ENCODE measurements at regions not wholly inside any gene's neighbourhood (a gene's known extent, or its start where the extent isn't known, plus 50 kb on each side); places are given as distances from the start of the nearest gene placed in this dataset.
A peak's percentile ranks its signal among the peaks of the same experiment; 100 is the strongest.

- no peaks in the 10 kb centered on the region for H4K20me1 ChIP-seq (ENCODE audit: control insufficient read depth, extremely low read depth, insufficient read depth, low read length)
- no peaks in the 10 kb centered on the region for H3K4me1 ChIP-seq (ENCODE audit: control insufficient read depth, extremely low read depth, insufficient read depth, low read length)
- H3K36me3 ChIP-seq (ENCODE audit: control insufficient read depth, insufficient read depth, low read length): no peaks in the 10 kb centered on the region
- H3K9ac ChIP-seq (ENCODE audit: insufficient read depth, low read length): no peak overlapping the region
- TF ChIP-seq EZH2 (IDR thresholded peaks at IDR 0.05; ENCODE audit: low read length, missing control alignments): no peak
- no peak for TF ChIP-seq CTCF (conservative IDR thresholded peaks at IDR 0.05 in 1 of 2, IDR thresholded peaks at IDR 0.05 in 1 of 2; ENCODE audit: low read depth in 1 of 2, low read length in 2 of 2)
- H2AFZ ChIP-seq (ENCODE audit: low read length): no peak overlapping the region
- H3K4me2 ChIP-seq (ENCODE audit: extremely low read depth, insufficient read depth, low read length): no peak overlapping the region
- H3K27me3 ChIP-seq (ENCODE audit: control insufficient read depth, insufficient read depth, low read length): no peaks in the 10 kb centered on the region
- H3K79me2 ChIP-seq (ENCODE audit: control insufficient read depth, insufficient read depth, low read length): no peaks in the 10 kb centered on the region
- H3K9me3 ChIP-seq (ENCODE audit: control insufficient read depth, insufficient read depth, low read depth, low read length): no peaks in the 10 kb centered on the region
- DNase-seq (ENCODE audit: low read depth in 2 of 2): peak in 1 of 2 donors; percentile 11
- no peak overlapping the region for H3K27ac ChIP-seq (ENCODE audit: insufficient read depth, low read length)
- no peak overlapping the region for H3K4me3 ChIP-seq (replicated peaks in 1 of 4; ENCODE audit: control extremely low read depth in 1 of 4, insufficient read depth in 1 of 4, low read depth in 3 of 4, low read length in 4 of 4)
These were observed 137.0 kb downstream of the MRPS30 start for GRCh38 chr5:44945743-44946142.

- no peak for TF ChIP-seq EZH2 (IDR thresholded peaks at IDR 0.05; ENCODE audit: low read length, missing control alignments)
- no peak for TF ChIP-seq CTCF (conservative IDR thresholded peaks at IDR 0.05 in 1 of 2, IDR thresholded peaks at IDR 0.05 in 1 of 2; ENCODE audit: low read depth in 1 of 2, low read length in 2 of 2)
- no peaks in the 10 kb centered on the region for H3K36me3 ChIP-seq (ENCODE audit: control insufficient read depth, insufficient read depth, low read length)
- no peaks in the 10 kb centered on the region for H4K20me1 ChIP-seq (ENCODE audit: control insufficient read depth, extremely low read depth, insufficient read depth, low read length)
- H3K4me1 ChIP-seq (ENCODE audit: control insufficient read depth, extremely low read depth, insufficient read depth, low read length): no peaks in the 10 kb centered on the region
- DNase-seq (ENCODE audit: low read depth in 2 of 2): no peak
- H3K27me3 ChIP-seq (ENCODE audit: control insufficient read depth, insufficient read depth, low read length): no peaks in the 10 kb centered on the region
- H2AFZ ChIP-seq (ENCODE audit: low read length): no peak overlapping the region
- no peak overlapping the region for H3K4me2 ChIP-seq (ENCODE audit: extremely low read depth, insufficient read depth, low read length)
- H3K27ac ChIP-seq (ENCODE audit: insufficient read depth, low read length): no peak overlapping the region
- H3K9me3 ChIP-seq (ENCODE audit: control insufficient read depth, insufficient read depth, low read depth, low read length): no peaks in the 10 kb centered on the region
- H3K4me3 ChIP-seq (replicated peaks in 1 of 4; ENCODE audit: control extremely low read depth in 1 of 4, insufficient read depth in 1 of 4, low read depth in 3 of 4, low read length in 4 of 4): no peak overlapping the region
- no peak overlapping the region for H3K9ac ChIP-seq (ENCODE audit: insufficient read depth, low read length)
- H3K79me2 ChIP-seq (ENCODE audit: control insufficient read depth, insufficient read depth, low read length): no peaks in the 10 kb centered on the region
These were observed 140.9 kb downstream of the MRPS30 start for GRCh38 chr5:44949687-44950086.

- no peak for DNase-seq (ENCODE audit: low read depth in 2 of 2)
- Histone ChIP-seq H3K4me2 (ENCODE audit: extremely low read depth, insufficient read depth, low read length) (no peak overlapping the region), H3K4me1 (ENCODE audit: control insufficient read depth, extremely low read depth, insufficient read depth, low read length) (no peaks in the 10 kb centered on the region), H3K4me3 (replicated peaks in 1 of 4; ENCODE audit: control extremely low read depth in 1 of 4, insufficient read depth in 1 of 4, low read depth in 3 of 4, low read length in 4 of 4) (no peak overlapping the region), H2AFZ (ENCODE audit: low read length) (no peak overlapping the region), H3K36me3 (ENCODE audit: control insufficient read depth, insufficient read depth, low read length) (no peaks in the 10 kb centered on the region), H4K20me1 (ENCODE audit: control insufficient read depth, extremely low read depth, insufficient read depth, low read length) (no peaks in the 10 kb centered on the region), H3K27ac (ENCODE audit: insufficient read depth, low read length) (no peak overlapping the region), H3K27me3 (ENCODE audit: control insufficient read depth, insufficient read depth, low read length) (no peaks in the 10 kb centered on the region), H3K9me3 (ENCODE audit: control insufficient read depth, insufficient read depth, low read depth, low read length) (no peaks in the 10 kb centered on the region), H3K9ac (ENCODE audit: insufficient read depth, low read length) (no peak overlapping the region), H3K79me2 (ENCODE audit: control insufficient read depth, insufficient read depth, low read length) (no peaks in the 10 kb centered on the region)
- no peak for TF ChIP-seq EZH2 (IDR thresholded peaks at IDR 0.05; ENCODE audit: low read length, missing control alignments)
- TF ChIP-seq CTCF (conservative IDR thresholded peaks at IDR 0.05 in 1 of 2, IDR thresholded peaks at IDR 0.05 in 1 of 2; ENCODE audit: low read depth in 1 of 2, low read length in 2 of 2): no peak
These were observed 142.6 kb downstream of the MRPS30 start for GRCh38 chr5:44951371-44951770.
